SK-N-SH treated with all-trans-retinoic acid at 6 μM for 48 hours (cell line): ENCODE measurements at regions not wholly inside any gene's neighbourhood (a gene's known extent, or its start where the extent isn't known, plus 50 kb on each side); places are given as distances from the start of the nearest gene placed in this dataset.

Experiments used
- ATAC-seq: fragments of 200-7000 bp; cut with Tn5 transposase; 3 replicates; pipeline ENCODE4 v1.9.1; 2020; ENCODE audit warnings: mild to moderate bottlenecking, moderate library complexity
- ARNTL ChIP-seq: fragments of 450-650 bp; formaldehyde crosslinking; IDR thresholded peaks from 2 replicates; pipeline ENCODE4 v1.5.0; 2020; ENCODE audit warnings: low read depth, mild to moderate bottlenecking, moderate library complexity, borderline replicate concordance
- BACH2 ChIP-seq: fragments of 250-450 bp; sonication (Bioruptor Pico); IDR thresholded peaks from 2 replicates; pipeline ENCODE4 v1.9.0; 2021; ENCODE audit warnings: mild to moderate bottlenecking, borderline replicate concordance
- CSDC2 ChIP-seq: fragments of 250-450 bp; sonication (Bioruptor Pico); IDR thresholded peaks from 2 replicates; pipeline ENCODE4 v1.5.0; 2020; ENCODE audit warnings: mild to moderate bottlenecking, moderate library complexity
- ESRRG ChIP-seq: fragments of 250-450 bp; sonication (Bioruptor Pico); IDR thresholded peaks from 2 replicates; pipeline ENCODE4 v1.6.1; 2021; ENCODE audit warnings: mild to moderate bottlenecking
- GLIS3 ChIP-seq: fragments of 250-450 bp; sonication (Bioruptor Pico); IDR thresholded peaks from 2 replicates; pipeline ENCODE4 v1.5.0; 2020; ENCODE audit warnings: mild to moderate bottlenecking, moderate library complexity
- ISL1 ChIP-seq: fragments of 250-450 bp; sonication (Bioruptor Pico); IDR thresholded peaks from 2 replicates; pipeline ENCODE4 v2.1.2; 2022; ENCODE audit warnings: mild to moderate bottlenecking, moderate library complexity
- OSR1 ChIP-seq: fragments of 250-450 bp; sonication (Bioruptor Pico); IDR thresholded peaks from 2 replicates; pipeline ENCODE4 v1.8.0; 2022; ENCODE audit warnings: moderate library complexity, mild to moderate bottlenecking, inconsistent platforms
- PPARA ChIP-seq: fragments of 250-450 bp; sonication (Bioruptor Pico); IDR thresholded peaks from 2 replicates; pipeline ENCODE4 v1.5.0; 2020; ENCODE audit warnings: mild to moderate bottlenecking, borderline replicate concordance
- RARB ChIP-seq: fragments of 250-450 bp; sonication (Bioruptor Pico); IDR thresholded peaks from 2 replicates; pipeline ENCODE4 v1.8.0; 2021; ENCODE audit warnings: mild to moderate bottlenecking, moderate library complexity
- SNAI2 ChIP-seq: fragments of 250-450 bp; sonication (Bioruptor Pico); IDR thresholded peaks from 2 replicates; pipeline ENCODE4 v1.5.0; 2020; ENCODE audit warnings: mild to moderate bottlenecking, moderate library complexity
- TCF4 ChIP-seq: fragments of 250-450 bp; sonication (Bioruptor Pico); IDR thresholded peaks from 2 replicates; pipeline ENCODE4 v1.8.0; 2021; ENCODE audit warnings: mild to moderate bottlenecking, moderate library complexity, borderline replicate concordance
- TOX ChIP-seq: fragments of 250-450 bp; sonication (Bioruptor Pico); IDR thresholded peaks from 2 replicates; pipeline ENCODE4 v1.8.0; 2021; ENCODE audit warnings: mild to moderate bottlenecking, moderate library complexity, borderline replicate concordance
- TSHZ2 ChIP-seq: fragments of 250-450 bp; sonication (Bioruptor Pico); IDR thresholded peaks from 2 replicates; pipeline ENCODE4 v1.5.0; 2020; ENCODE audit warnings: mild to moderate bottlenecking, moderate library complexity
- ZC3H10 ChIP-seq: fragments of 250-450 bp; sonication (Bioruptor Pico); IDR thresholded peaks from 2 replicates; pipeline ENCODE4 v1.5.1; 2021; ENCODE audit warnings: mild to moderate bottlenecking, moderate library complexity
- ZFP3 ChIP-seq: fragments of 250-450 bp; sonication (Bioruptor Pico); IDR thresholded peaks from 2 replicates; pipeline ENCODE4 v1.5.0; 2020; ENCODE audit warnings: mild to moderate bottlenecking, moderate library complexity
- ZFP30 ChIP-seq: fragments of 450-650 bp; formaldehyde crosslinking; IDR thresholded peaks from 2 replicates; pipeline ENCODE4 v1.5.0; 2022; ENCODE audit warnings: mild to moderate bottlenecking, moderate library complexity
- ZNF565 ChIP-seq: fragments of 450-650 bp; formaldehyde crosslinking; conservative IDR thresholded peaks from 2 replicates; pipeline ENCODE4 v1.5.0; 2020; ENCODE audit warnings: low read depth, mild to moderate bottlenecking, moderate library complexity
- ZNF70 ChIP-seq: fragments of 450-650 bp; formaldehyde crosslinking; IDR thresholded peaks from 2 replicates; pipeline ENCODE4 v1.5.0; 2020; ENCODE audit warnings: mild to moderate bottlenecking, moderate library complexity
- ZNF8 ChIP-seq: fragments of 450-650 bp; formaldehyde crosslinking; IDR thresholded peaks from 2 replicates; pipeline ENCODE4 v1.5.0; 2020; ENCODE audit warnings: mild to moderate bottlenecking, moderate library complexity
- TF ChIP-seq, protein P1 (sequence below): fragments of 250-450 bp; sonication (Bioruptor Pico); IDR thresholded peaks from 2 replicates; pipeline ENCODE4 v1.5.1; 2021; ENCODE audit warnings: mild to moderate bottlenecking, moderate library complexity
- TF ChIP-seq, protein P2 (sequence below): fragments of 250-450 bp; sonication (Bioruptor Pico); IDR thresholded peaks from 2 replicates; pipeline ENCODE4 v1.8.0; 2021; ENCODE audit warnings: low read depth, mild to moderate bottlenecking, moderate library complexity, borderline replicate concordance
- TF ChIP-seq, protein P3 (sequence below): fragments of 250-450 bp; sonication (Bioruptor Pico); IDR thresholded peaks from 2 replicates; pipeline ENCODE4 v1.8.0; 2020; ENCODE audit warnings: mild to moderate bottlenecking, moderate library complexity, borderline replicate concordance

GRCh38 chr2:12557688-12558087, 159.0 kb upstream of the TRIB2 start:
- no peak for ATAC-seq
- TF ChIP-seq ZFP30 (CRISPR knock-in tag) (no peak), ZNF8 (no peak), TOX (CRISPR knock-in tag) (no peak), ZC3H10 (CRISPR knock-in tag) (no peak), PPARA (CRISPR knock-in tag) (no peak), ARNTL (CRISPR knock-in tag) (no peak)

DNA sequence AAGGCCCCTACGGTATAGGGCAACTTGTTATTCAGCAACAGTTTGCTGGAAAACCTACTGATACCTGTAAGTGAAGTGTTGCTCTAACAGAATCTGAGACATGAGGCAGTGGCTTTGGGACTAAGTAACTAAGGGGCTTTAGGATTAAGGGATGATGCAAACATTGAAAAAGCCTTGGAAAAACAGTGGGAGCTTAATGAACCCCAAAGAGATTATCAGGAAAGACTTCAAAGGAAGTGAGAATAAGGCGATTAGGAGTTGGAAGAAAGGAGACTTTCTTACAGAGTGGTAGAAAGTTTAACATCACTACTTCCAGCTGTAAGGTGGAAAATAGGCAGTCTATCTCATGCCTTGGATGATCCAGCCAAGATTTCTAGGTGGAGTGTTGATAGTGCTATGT, 158.2 kb upstream of the TRIB2 start:
- ATAC-seq = no peak
- TF ChIP-seq ZFP3 (CRISPR knock-in tag) (no peak), ZC3H10 (CRISPR knock-in tag) (no peak), TSHZ2 (no peak), ARNTL (CRISPR knock-in tag) (no peak), ZNF565 (no peak), CSDC2 (no peak), RARB (CRISPR knock-in tag) (no peak), TOX (CRISPR knock-in tag) (no peak), TCF4 (CRISPR knock-in tag) (no peak), ZNF70 (no peak), ISL1 (CRISPR knock-in tag) (no peak)
- TF ChIP-seq, protein P1, sequence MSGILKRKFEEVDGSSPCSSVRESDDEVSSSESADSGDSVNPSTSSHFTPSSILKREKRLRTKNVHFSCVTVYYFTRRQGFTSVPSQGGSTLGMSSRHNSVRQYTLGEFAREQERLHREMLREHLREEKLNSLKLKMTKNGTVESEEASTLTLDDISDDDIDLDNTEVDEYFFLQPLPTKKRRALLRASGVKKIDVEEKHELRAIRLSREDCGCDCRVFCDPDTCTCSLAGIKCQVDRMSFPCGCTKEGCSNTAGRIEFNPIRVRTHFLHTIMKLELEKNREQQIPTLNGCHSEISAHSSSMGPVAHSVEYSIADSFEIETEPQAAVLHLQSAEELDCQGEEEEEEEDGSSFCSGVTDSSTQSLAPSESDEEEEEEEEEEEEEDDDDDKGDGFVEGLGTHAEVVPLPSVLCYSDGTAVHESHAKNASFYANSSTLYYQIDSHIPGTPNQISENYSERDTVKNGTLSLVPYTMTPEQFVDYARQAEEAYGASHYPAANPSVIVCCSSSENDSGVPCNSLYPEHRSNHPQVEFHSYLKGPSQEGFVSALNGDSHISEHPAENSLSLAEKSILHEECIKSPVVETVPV (CRISPR knock-in tag) = no peak

DNA sequence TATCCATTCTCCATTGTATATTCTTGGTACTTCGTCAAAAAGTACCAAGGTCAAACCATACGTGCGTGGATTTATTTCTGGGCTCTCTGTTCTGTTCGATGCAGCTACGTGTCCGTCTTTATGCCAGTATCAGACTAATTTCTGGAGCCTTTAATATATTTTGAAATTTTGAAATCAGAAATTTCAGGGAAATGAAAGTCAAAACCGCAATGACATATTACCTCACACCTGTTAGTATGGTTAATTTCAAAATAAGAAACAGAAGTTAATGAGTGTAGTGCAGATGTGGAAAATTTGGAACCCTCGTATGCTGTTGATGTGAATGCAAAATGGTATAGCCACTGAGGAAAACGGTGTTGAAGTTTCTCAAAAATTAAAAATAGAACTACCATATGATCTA, 156.1 kb upstream of the TRIB2 start:
- TF ChIP-seq ZC3H10 (CRISPR knock-in tag) (no peak), SNAI2 (no peak), ESRRG (CRISPR knock-in tag) (no peak), TOX (CRISPR knock-in tag) (no peak), ZNF70 (no peak), ZFP30 (CRISPR knock-in tag) (no peak), TCF4 (CRISPR knock-in tag) (no peak), ZFP3 (CRISPR knock-in tag) (no peak), GLIS3 (CRISPR knock-in tag) (no peak), RARB (CRISPR knock-in tag) (no peak), BACH2 (CRISPR knock-in tag) (no peak), OSR1 (CRISPR knock-in tag) (no peak), ISL1 (CRISPR knock-in tag) (no peak), ZNF8 (no peak), ARNTL (CRISPR knock-in tag) (no peak), TSHZ2 (no peak), ZNF565 (no peak)
- TF ChIP-seq, protein P2, sequence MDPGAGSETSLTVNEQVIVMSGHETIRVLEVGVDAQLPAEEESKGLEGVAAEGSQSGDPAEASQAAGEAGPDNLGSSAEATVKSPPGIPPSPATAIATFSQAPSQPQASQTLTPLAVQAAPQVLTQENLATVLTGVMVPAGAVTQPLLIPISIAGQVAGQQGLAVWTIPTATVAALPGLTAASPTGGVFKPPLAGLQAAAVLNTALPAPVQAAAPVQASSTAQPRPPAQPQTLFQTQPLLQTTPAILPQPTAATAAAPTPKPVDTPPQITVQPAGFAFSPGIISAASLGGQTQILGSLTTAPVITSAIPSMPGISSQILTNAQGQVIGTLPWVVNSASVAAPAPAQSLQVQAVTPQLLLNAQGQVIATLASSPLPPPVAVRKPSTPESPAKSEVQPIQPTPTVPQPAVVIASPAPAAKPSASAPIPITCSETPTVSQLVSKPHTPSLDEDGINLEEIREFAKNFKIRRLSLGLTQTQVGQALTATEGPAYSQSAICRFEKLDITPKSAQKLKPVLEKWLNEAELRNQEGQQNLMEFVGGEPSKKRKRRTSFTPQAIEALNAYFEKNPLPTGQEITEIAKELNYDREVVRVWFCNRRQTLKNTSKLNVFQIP (CRISPR knock-in tag) = no peak
- TF ChIP-seq, protein P1 (CRISPR knock-in tag) = no peak
- TF ChIP-seq, protein P3, sequence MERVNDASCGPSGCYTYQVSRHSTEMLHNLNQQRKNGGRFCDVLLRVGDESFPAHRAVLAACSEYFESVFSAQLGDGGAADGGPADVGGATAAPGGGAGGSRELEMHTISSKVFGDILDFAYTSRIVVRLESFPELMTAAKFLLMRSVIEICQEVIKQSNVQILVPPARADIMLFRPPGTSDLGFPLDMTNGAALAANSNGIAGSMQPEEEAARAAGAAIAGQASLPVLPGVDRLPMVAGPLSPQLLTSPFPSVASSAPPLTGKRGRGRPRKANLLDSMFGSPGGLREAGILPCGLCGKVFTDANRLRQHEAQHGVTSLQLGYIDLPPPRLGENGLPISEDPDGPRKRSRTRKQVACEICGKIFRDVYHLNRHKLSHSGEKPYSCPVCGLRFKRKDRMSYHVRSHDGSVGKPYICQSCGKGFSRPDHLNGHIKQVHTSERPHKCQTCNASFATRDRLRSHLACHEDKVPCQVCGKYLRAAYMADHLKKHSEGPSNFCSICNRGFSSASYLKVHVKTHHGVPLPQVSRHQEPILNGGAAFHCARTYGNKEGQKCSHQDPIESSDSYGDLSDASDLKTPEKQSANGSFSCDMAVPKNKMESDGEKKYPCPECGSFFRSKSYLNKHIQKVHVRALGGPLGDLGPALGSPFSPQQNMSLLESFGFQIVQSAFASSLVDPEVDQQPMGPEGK = no peak
- no peak for ATAC-seq
